ENCODE measurements at regions not wholly inside any gene's neighbourhood (a gene's known extent, or its start where the extent isn't known, plus 50 kb on each side); places are given as distances from the start of the nearest gene placed in this dataset.

- Histone ChIP-seq H3K27me3 (ENCODE audit: insufficient read depth, low read length, poor library complexity) (no peaks in the 10 kb centered on the region), H3K4me2 (ENCODE audit: low read length) (no peak overlapping the region), H2BK5ac (ENCODE audit: low read length) (no peak overlapping the region), H3K4ac (ENCODE audit: low read depth, low read length) (no peak overlapping the region), H3K18ac (ENCODE audit: low read length) (no peak overlapping the region), H3K79me1 (ENCODE audit: low read length) (no peaks in the 10 kb centered on the region), H4K8ac (ENCODE audit: low read depth, low read length) (no peak overlapping the region), H2BK15ac (replicated peaks; ENCODE audit: low read depth) (no peak overlapping the region), H3K4me1 (ENCODE audit: control insufficient read depth, low read depth, low read length) (peaks cover 1% of the 10 kb centered on the region), H3K23ac (ENCODE audit: low read length) (no peak overlapping the region), H3K56ac (ENCODE audit: low read length) (no peak overlapping the region), H3K36me3 (ENCODE audit: control insufficient read depth, insufficient read depth, low read length) (no peaks in the 10 kb centered on the region), H3K27ac (ENCODE audit: low read depth, low read length) (no peak overlapping the region), H2BK120ac (ENCODE audit: low read depth, low read length) (no peak overlapping the region), H3K79me2 (ENCODE audit: control insufficient read depth, insufficient read depth, low read length) (no peaks in the 10 kb centered on the region), H2AK5ac (ENCODE audit: low read length) (no peak overlapping the region), H3K9ac (ENCODE audit: low read length) (no peak overlapping the region), H4K5ac (ENCODE audit: low read length) (no peak overlapping the region), H3K4me3 (ENCODE audit: low read length) (no peak overlapping the region)
- no peak for DNase-seq
- no CpG with 5 or more reads among the region's 6 CpGs for WGBS (ENCODE audit: extremely low coverage, insufficient coverage, low lambda C conversion rate)
These were observed 260.6 kb upstream of the ESRRG start for GRCh38 chr1:216983823-216984222.

- H3K27ac ChIP-seq (ENCODE audit: low read depth, low read length) = no peak overlapping the region
- no peak overlapping the region for H2BK15ac ChIP-seq (replicated peaks; ENCODE audit: low read depth)
- H4K8ac ChIP-seq (ENCODE audit: low read depth, low read length) = no peak overlapping the region
- no peak overlapping the region for H2BK120ac ChIP-seq (ENCODE audit: low read depth, low read length)
- WGBS (ENCODE audit: extremely low coverage, insufficient coverage, low lambda C conversion rate) = no CpG with 5 or more reads among the region's 3 CpGs
- no peaks in the 10 kb centered on the region for H3K79me2 ChIP-seq (ENCODE audit: control insufficient read depth, insufficient read depth, low read length)
- H3K56ac ChIP-seq (ENCODE audit: low read length) = no peak overlapping the region
- H3K27me3 ChIP-seq (ENCODE audit: insufficient read depth, low read length, poor library complexity) = no peaks in the 10 kb centered on the region
- DNase-seq = no peak
- no peak overlapping the region for H3K4ac ChIP-seq (ENCODE audit: low read depth, low read length)
- H3K4me2 ChIP-seq (ENCODE audit: low read length) = no peak overlapping the region
- no peak overlapping the region for H2BK5ac ChIP-seq (ENCODE audit: low read length)
- no peaks in the 10 kb centered on the region for H3K79me1 ChIP-seq (ENCODE audit: low read length)
- no peak overlapping the region for H4K5ac ChIP-seq (ENCODE audit: low read length)
- H3K4me1 ChIP-seq (ENCODE audit: control insufficient read depth, low read depth, low read length) = no peaks in the 10 kb centered on the region
- no peak overlapping the region for H2AK5ac ChIP-seq (ENCODE audit: low read length)
- H3K36me3 ChIP-seq (ENCODE audit: control insufficient read depth, insufficient read depth, low read length) = no peaks in the 10 kb centered on the region
- H3K23ac ChIP-seq (ENCODE audit: low read length) = no peak overlapping the region
- H3K4me3 ChIP-seq (ENCODE audit: low read length) = no peak overlapping the region
- no peak overlapping the region for H3K9ac ChIP-seq (ENCODE audit: low read length)
- H3K18ac ChIP-seq (ENCODE audit: low read length) = no peak overlapping the region
These were observed 238.3 kb upstream of the ESRRG start for GRCh38 chr1:216961516-216961915.

- no peak overlapping the region for H2BK5ac ChIP-seq (ENCODE audit: low read length)
- H2AK5ac ChIP-seq (ENCODE audit: low read length) = no peak overlapping the region
- no peak overlapping the region for H3K4me2 ChIP-seq (ENCODE audit: low read length)
- no peak overlapping the region for H3K56ac ChIP-seq (ENCODE audit: low read length)
- no peaks in the 10 kb centered on the region for H3K79me1 ChIP-seq (ENCODE audit: low read length)
- no peak overlapping the region for H3K4ac ChIP-seq (ENCODE audit: low read depth, low read length)
- H3K4me1 ChIP-seq (ENCODE audit: control insufficient read depth, low read depth, low read length) = no peaks in the 10 kb centered on the region
- no peak overlapping the region for H2BK120ac ChIP-seq (ENCODE audit: low read depth, low read length)
- H3K23ac ChIP-seq (ENCODE audit: low read length) = no peak overlapping the region
- H3K9ac ChIP-seq (ENCODE audit: low read length) = no peak overlapping the region
- H4K5ac ChIP-seq (ENCODE audit: low read length) = no peak overlapping the region
- no peak overlapping the region for H3K27ac ChIP-seq (ENCODE audit: low read depth, low read length)
- H3K79me2 ChIP-seq (ENCODE audit: control insufficient read depth, insufficient read depth, low read length) = no peaks in the 10 kb centered on the region
- H2BK15ac ChIP-seq (replicated peaks; ENCODE audit: low read depth) = no peak overlapping the region
- no peaks in the 10 kb centered on the region for H3K27me3 ChIP-seq (ENCODE audit: insufficient read depth, low read length, poor library complexity)
- H3K18ac ChIP-seq (ENCODE audit: low read length) = no peak overlapping the region
- no peak overlapping the region for H3K4me3 ChIP-seq (ENCODE audit: low read length)
- no peak for DNase-seq
- no peak overlapping the region for H4K8ac ChIP-seq (ENCODE audit: low read depth, low read length)
- no peaks in the 10 kb centered on the region for H3K36me3 ChIP-seq (ENCODE audit: control insufficient read depth, insufficient read depth, low read length)
These were observed 237.5 kb upstream of the ESRRG start for GRCh38 chr1:216960716-216961115.

- no peak overlapping the region for H2BK120ac ChIP-seq (ENCODE audit: low read depth, low read length)
- no peak overlapping the region for H2AK5ac ChIP-seq (ENCODE audit: low read length)
- no peak for DNase-seq
- no CpG with 5 or more reads among the region's 4 CpGs for WGBS (ENCODE audit: extremely low coverage, insufficient coverage, low lambda C conversion rate)
- H3K4ac ChIP-seq (ENCODE audit: low read depth, low read length) = no peak overlapping the region
- no peak overlapping the region for H3K27ac ChIP-seq (ENCODE audit: low read depth, low read length)
- no peaks in the 10 kb centered on the region for H3K36me3 ChIP-seq (ENCODE audit: control insufficient read depth, insufficient read depth, low read length)
- no peaks in the 10 kb centered on the region for H3K79me2 ChIP-seq (ENCODE audit: control insufficient read depth, insufficient read depth, low read length)
- H3K9ac ChIP-seq (ENCODE audit: low read length) = no peak overlapping the region
- no peaks in the 10 kb centered on the region for H3K27me3 ChIP-seq (ENCODE audit: insufficient read depth, low read length, poor library complexity)
- H4K5ac ChIP-seq (ENCODE audit: low read length) = no peak overlapping the region
- no peak overlapping the region for H3K23ac ChIP-seq (ENCODE audit: low read length)
- no peak overlapping the region for H3K18ac ChIP-seq (ENCODE audit: low read length)
- no peak overlapping the region for H3K56ac ChIP-seq (ENCODE audit: low read length)
- no peak overlapping the region for H2BK5ac ChIP-seq (ENCODE audit: low read length)
- H2BK15ac ChIP-seq (replicated peaks; ENCODE audit: low read depth) = no peak overlapping the region
- H3K4me1 ChIP-seq (ENCODE audit: control insufficient read depth, low read depth, low read length) = no peaks in the 10 kb centered on the region
- no peak overlapping the region for H3K4me3 ChIP-seq (ENCODE audit: low read length)
- no peak overlapping the region for H3K4me2 ChIP-seq (ENCODE audit: low read length)
- no peaks in the 10 kb centered on the region for H3K79me1 ChIP-seq (ENCODE audit: low read length)
- no peak overlapping the region for H4K8ac ChIP-seq (ENCODE audit: low read depth, low read length)
These were observed 235.3 kb upstream of the ESRRG start for GRCh38 chr1:216958569-216958968.

GRCh38 chr1:216953495-216953894 lies 230.3 kb upstream of the ESRRG start:
- H3K4ac ChIP-seq (ENCODE audit: low read depth, low read length) = no peak overlapping the region
- no peak overlapping the region for H3K4me3 ChIP-seq (ENCODE audit: low read length)
- no peaks in the 10 kb centered on the region for H3K79me2 ChIP-seq (ENCODE audit: control insufficient read depth, insufficient read depth, low read length)
- H3K79me1 ChIP-seq (ENCODE audit: low read length) = no peaks in the 10 kb centered on the region
- no peaks in the 10 kb centered on the region for H3K27me3 ChIP-seq (ENCODE audit: insufficient read depth, low read length, poor library complexity)
- no peak overlapping the region for H3K23ac ChIP-seq (ENCODE audit: low read length)
- DNase-seq = no peak
- no peak overlapping the region for H2BK15ac ChIP-seq (replicated peaks; ENCODE audit: low read depth)
- no peak overlapping the region for H3K18ac ChIP-seq (ENCODE audit: low read length)
- H2BK5ac ChIP-seq (ENCODE audit: low read length) = no peak overlapping the region
- H2AK5ac ChIP-seq (ENCODE audit: low read length) = no peak overlapping the region
- no peak overlapping the region for H3K9ac ChIP-seq (ENCODE audit: low read length)
- no peaks in the 10 kb centered on the region for H3K4me1 ChIP-seq (ENCODE audit: control insufficient read depth, low read depth, low read length)
- no peak overlapping the region for H3K27ac ChIP-seq (ENCODE audit: low read depth, low read length)
- H3K36me3 ChIP-seq (ENCODE audit: control insufficient read depth, insufficient read depth, low read length) = no peaks in the 10 kb centered on the region
- H2BK120ac ChIP-seq (ENCODE audit: low read depth, low read length) = no peak overlapping the region
- no CpG with 5 or more reads among the region's 2 CpGs for WGBS (ENCODE audit: extremely low coverage, insufficient coverage, low lambda C conversion rate)
- no peak overlapping the region for H3K56ac ChIP-seq (ENCODE audit: low read length)
- no peak overlapping the region for H4K5ac ChIP-seq (ENCODE audit: low read length)
- H3K4me2 ChIP-seq (ENCODE audit: low read length) = no peak overlapping the region
- H4K8ac ChIP-seq (ENCODE audit: low read depth, low read length) = no peak overlapping the region

GRCh38 chr1:216952864-216953263 lies 229.6 kb upstream of the ESRRG start:
- H4K5ac ChIP-seq (ENCODE audit: low read length) = no peak overlapping the region
- no peak overlapping the region for H3K4me3 ChIP-seq (ENCODE audit: low read length)
- H2BK15ac ChIP-seq (replicated peaks; ENCODE audit: low read depth) = no peak overlapping the region
- no CpG with 5 or more reads among the region's 6 CpGs for WGBS (ENCODE audit: extremely low coverage, insufficient coverage, low lambda C conversion rate)
- no peak overlapping the region for H3K9ac ChIP-seq (ENCODE audit: low read length)
- H3K4me2 ChIP-seq (ENCODE audit: low read length) = no peak overlapping the region
- H3K79me1 ChIP-seq (ENCODE audit: low read length) = no peaks in the 10 kb centered on the region
- H3K4me1 ChIP-seq (ENCODE audit: control insufficient read depth, low read depth, low read length) = no peaks in the 10 kb centered on the region
- H3K27me3 ChIP-seq (ENCODE audit: insufficient read depth, low read length, poor library complexity) = no peaks in the 10 kb centered on the region
- no peak overlapping the region for H2BK5ac ChIP-seq (ENCODE audit: low read length)
- no peak overlapping the region for H3K18ac ChIP-seq (ENCODE audit: low read length)
- no peak overlapping the region for H3K23ac ChIP-seq (ENCODE audit: low read length)
- no peak overlapping the region for H3K4ac ChIP-seq (ENCODE audit: low read depth, low read length)
- DNase-seq = no peak
- H3K56ac ChIP-seq (ENCODE audit: low read length) = no peak overlapping the region
- no peak overlapping the region for H3K27ac ChIP-seq (ENCODE audit: low read depth, low read length)
- no peaks in the 10 kb centered on the region for H3K79me2 ChIP-seq (ENCODE audit: control insufficient read depth, insufficient read depth, low read length)
- no peak overlapping the region for H2AK5ac ChIP-seq (ENCODE audit: low read length)
- no peak overlapping the region for H4K8ac ChIP-seq (ENCODE audit: low read depth, low read length)
- no peaks in the 10 kb centered on the region for H3K36me3 ChIP-seq (ENCODE audit: control insufficient read depth, insufficient read depth, low read length)
- H2BK120ac ChIP-seq (ENCODE audit: low read depth, low read length) = no peak overlapping the region

Measured in mesendoderm (in vitro differentiated cells).